Activated naive CD4-positive, alpha-beta T cell treated with anti-CD3 and anti-CD28 coated beads, Interleukin-2, amount 50 U/mL, for 16 hours (primary cell): ENCODE measurements at regions not wholly inside any gene's neighbourhood (a gene's known extent, or its start where the extent isn't known, plus 50 kb on each side); places are given as distances from the start of the nearest gene placed in this dataset.
"Not testable (repeated sequence)": the region's sequence is repeated elsewhere in the genome, so short reads cannot be mapped to it uniquely, and the experiment has no call there.

ENCODE experiments used
- DNase-seq: peaks from one replicate; pipeline ENCODE4 v3.0.0-alpha.2; 2020

DNA sequence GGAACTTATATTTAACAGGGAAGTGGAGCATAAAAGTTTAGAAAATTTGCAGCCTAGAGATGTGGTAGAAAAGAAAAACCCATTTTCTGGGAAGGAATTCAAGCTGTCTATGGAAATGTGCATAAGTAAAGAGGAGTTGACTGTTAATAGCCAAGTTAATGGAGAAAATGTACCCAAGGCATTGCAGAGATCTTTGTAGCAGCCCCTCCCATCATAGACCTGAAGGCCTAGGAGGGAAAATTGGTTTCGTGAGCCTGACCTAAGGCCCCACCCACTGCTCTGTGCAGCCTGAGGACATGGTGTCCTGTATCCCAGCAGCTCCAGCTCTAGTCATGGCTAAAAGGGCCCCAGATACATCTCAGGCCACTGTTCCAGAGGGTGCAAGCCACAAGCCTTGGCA lies 772.4 kb upstream of the RIOK2 start:
- no peak for DNase-seq

DNA sequence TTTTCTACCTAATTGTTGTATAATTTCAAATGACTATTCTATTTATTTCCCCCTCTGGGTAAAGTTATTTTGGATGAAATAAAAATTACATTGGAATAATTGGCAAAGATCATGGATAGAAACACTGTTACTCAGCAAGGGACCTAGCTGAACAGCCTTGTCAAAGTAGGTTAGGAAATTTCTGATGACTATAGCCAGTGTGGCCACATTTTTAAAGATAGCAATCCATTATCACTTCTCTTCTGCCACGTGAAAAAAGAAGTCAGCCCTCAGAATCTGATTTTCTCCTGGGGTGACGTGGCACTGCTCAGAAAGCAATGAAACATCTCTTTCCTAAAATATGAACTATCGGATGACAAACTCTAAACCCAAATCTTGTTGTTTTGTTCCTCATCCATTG lies 784.2 kb upstream of the RIOK2 start:
- DNase-seq = no peak

- DNase-seq = no peak
Observed at GRCh38 chr5:97968346-97968745, 785.3 kb upstream of the RIOK2 start.

DNA sequence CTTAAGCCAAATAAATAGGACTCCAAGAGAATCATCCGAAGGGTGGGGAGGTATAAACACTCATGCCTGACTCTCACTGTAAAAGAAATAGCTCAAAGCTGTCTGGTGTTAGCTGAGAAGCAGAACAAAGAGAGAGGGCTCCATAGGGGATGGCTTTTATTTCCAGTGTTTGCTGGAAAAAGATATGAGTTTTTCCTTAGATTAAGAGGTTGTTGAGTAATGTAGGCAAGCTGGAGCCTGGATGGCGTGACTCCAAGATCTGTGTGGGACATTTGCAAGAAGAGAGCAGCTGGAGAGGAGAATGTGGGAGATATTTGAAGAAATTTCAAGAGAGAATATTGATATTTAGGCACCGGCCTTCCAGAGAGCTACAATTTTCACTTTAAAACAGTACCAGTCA lies 793.7 kb upstream of the RGMB start:
- DNase-seq = no peak

DNA sequence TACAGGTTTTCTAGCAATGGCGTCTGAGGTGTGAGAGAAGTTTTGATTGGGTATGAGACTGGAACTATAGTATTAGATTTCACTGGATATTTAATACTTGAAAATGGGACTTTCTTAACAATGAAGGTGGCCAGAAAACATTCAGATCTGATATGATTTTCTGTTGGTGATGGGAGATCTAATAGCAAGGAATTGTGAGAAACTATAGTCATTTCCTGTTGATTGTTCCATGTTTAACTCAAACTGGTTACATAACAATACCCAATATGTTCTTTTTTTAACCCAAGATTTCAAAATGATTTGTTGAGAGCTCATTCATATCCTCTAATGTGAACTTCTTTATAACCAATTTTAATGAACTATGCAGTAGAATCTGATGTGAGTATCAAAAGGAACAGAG lies 793.2 kb upstream of the RGMB start:
- no peak for DNase-seq

GRCh38 chr5:97986069-97986468 lies 787.4 kb upstream of the RGMB start:
- DNase-seq = no peak

GRCh38 chr5:97991236-97991635 lies 782.2 kb upstream of the RGMB start:
- no peak for DNase-seq

GRCh38 chr5:97998941-97999340 lies 774.5 kb upstream of the RGMB start:
- no peak for DNase-seq

- DNase-seq = no peak
Observed at GRCh38 chr5:98004463-98004862, 769.0 kb upstream of the RGMB start.

DNA sequence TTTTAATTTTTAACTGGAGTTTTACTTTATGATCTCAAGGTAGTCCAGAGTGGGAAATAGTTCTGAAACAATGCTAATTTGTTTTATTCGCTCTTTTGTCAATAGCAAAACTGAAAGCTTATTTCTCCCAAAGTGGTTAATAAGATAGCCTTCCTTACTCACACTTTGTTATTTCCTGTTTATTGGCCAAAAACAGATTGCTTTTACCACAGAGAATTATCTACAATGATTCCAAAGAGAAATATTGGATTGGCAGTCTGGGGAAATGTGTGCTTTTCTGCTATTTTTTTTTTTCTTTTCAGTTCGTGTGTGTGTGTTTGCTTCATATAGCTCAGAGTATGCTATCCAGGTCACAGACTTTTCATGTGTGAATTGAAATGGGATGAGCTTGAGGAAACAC lies 756.7 kb upstream of the RGMB start:
- DNase-seq = no peak

GRCh38 chr5:98030273-98030672 lies 743.2 kb upstream of the RGMB start:
- DNase-seq = not testable (repeated sequence)

GRCh38 chr5:98031036-98031435 lies 742.4 kb upstream of the RGMB start:
- DNase-seq = not testable (repeated sequence)

DNA sequence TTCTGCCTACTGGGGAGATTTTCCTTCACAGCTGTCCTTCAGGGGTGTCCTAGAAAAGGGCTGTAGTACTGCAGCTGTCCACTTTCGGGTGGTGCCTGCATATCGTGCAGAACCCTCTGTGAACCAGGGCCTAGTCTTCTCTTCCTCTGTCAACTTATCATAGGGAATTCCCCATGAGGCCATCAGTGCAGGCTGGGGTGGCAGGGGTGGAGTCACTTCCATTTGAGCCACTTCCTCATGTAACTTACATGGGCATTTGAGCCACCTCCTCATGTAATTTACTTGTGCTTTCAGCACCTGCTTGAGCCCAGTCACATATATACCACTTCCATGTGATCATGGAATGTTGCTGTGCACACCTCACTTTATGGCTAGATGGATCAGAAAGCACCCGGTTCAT lies 742.0 kb upstream of the RGMB start:
- no peak for DNase-seq

DNA sequence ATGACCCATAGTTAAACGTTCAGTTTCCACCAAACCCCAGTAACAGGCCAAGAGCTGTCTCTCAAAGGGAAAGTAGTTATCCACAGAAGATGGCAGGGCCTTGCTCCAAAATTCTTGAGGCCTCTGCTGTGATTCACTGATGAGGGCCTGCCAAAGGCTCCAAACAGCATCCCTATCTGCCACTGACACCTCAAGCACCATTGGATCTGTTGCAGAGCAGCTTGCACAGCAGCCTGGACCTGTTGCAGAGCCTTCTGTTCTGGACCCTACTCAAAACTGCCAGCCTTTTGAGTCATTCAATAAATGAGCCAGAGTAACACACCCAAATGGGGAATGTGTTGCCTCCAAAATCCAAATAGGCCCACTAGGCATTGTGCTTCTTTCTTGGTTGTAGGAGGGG lies 741.5 kb upstream of the RGMB start:
- DNase-seq = no peak

DNA sequence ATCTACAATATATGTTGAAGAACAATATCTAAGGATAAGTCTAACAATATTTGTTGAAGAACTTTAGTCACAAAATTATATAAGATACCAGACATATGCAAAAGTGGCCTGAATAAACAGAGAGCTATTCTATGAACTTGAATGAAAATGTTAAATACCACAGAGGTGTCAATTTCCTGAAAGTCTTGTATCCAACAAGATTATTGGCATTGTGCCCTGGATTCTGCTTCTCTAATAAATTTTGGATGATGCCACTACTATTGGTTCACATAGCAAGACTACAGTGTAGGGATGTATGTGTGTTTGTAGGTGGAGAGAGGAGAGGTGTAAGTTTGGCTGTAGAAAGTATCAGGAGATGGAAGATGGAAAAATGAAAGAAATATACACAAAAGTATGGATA lies 731.8 kb upstream of the RGMB start:
- DNase-seq = no peak

DNA sequence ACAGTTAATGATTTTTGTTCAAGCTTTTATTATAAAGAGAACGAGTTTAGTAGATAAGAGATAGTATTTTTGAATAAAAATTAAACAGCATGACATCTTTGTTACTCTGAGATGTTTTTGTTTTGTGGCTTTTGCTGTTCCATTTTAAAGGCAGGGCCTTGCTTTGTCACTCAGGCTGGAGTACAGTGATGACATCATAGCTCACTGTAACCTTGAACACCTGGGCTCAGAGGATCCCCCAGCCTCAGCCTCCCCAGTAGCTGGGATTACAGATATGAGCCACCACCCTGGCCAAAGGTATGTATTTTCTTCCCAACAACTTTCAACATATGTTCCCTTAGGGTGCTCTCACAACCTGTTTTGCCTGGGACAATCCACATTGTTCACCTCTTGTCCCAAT lies 730.9 kb upstream of the RGMB start:
- no peak for DNase-seq

GRCh38 chr5:98042961-98043360 lies 730.5 kb upstream of the RGMB start:
- no peak for DNase-seq

DNA sequence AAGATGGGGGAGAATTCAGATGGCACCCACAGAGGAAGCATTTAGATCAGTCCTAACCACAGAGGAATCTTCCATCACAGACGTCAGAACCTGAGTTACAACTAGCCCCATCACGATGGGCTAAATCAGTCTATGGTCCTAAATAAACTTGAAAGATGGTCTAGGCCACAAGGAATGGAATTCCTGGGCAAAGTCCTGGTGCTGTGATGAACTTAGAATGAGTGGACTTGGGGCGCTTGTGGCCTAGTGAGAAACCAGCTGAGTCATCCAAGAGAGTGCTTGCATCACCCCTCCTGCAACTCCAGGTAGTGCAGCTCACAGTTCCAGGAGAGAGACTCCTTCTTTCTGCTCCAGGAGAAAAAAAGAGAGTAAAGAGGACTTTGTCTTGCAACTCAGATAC lies 722.9 kb upstream of the RGMB start:
- no peak for DNase-seq

- DNase-seq = no peak
Observed at GRCh38 chr5:98053170-98053569, 720.3 kb upstream of the RGMB start.

GRCh38 chr5:98060148-98060547 lies 713.3 kb upstream of the RGMB start:
- DNase-seq = no peak

DNA sequence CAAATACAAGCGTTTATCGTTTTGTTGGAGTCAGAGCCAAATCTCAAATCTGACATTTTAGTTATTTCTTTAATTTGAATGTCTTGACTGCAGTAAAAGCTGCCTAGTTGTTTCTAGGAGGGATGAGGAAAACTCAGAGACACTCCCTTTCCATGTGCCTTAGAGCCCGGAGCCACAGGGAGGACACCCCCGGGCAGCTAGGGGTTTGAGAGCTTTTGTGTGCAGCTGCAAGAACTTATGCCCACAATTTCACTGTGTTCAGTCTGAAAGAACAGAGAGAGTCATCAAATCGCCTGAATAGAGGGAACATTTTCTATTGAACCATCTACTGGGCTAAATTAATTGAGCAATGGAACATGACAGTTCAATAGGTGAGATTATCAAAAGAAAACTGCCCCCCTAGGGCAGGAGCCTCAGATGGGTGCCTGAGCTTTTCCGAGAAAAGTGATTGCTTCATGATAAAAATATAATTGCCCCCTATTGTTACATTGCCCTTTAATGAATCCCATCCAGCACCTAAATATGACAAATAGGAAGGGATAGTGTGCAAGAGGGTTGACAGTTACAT lies 709.3 kb upstream of the RGMB start:
- no peak for DNase-seq

GRCh38 chr5:98065261-98065909 lies 708.1 kb upstream of the RGMB start:
- DNase-seq = no peak

DNA sequence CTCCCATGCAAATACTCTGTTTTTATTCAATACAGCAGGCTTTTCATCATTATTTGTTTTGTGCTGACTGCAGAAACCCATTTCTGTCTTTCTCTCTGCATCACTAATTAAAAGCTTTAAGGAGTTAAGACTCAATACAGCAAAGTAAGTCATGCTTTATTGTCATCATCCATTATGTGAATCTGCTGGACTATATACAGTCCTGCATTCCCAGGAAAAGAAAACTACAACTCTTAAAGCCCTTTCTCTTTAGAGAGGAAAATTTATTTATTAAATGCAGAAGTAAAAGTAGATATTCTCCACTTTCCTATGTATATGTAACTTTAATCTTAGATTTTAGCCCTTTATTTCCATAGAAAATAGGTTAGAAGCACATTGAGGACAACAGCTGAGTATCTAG lies 706.6 kb upstream of the RGMB start:
- DNase-seq = no peak

DNA sequence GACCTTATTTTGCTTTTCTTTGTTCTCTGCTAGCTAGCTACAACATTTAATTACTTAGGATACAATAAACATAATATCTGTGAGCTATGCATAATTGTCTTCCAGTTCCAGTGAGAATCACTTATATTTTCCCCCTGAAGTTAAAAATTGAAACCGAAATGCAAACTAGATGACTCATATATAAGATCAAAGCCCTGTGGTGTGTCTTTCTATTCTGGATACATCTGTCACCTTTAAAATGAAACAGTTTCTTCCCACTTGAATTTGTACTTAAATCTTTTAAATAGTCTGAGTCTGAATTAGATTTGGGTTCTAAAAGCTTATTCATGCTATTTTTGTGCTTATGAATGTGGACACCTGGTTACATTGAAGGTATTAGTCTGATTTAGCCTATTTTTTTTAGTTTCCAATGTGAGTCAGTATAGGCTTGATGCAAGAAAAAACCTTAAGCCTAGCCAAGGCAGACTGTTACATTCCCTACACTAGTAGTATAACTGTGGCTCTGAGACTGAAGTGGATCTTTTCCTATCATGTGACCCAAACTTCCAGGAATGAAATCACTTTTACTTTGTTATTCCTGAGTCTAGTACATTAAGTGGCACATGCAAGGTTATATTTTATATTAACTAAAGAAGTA lies 703.5 kb upstream of the RGMB start:
- DNase-seq = no peak

DNA sequence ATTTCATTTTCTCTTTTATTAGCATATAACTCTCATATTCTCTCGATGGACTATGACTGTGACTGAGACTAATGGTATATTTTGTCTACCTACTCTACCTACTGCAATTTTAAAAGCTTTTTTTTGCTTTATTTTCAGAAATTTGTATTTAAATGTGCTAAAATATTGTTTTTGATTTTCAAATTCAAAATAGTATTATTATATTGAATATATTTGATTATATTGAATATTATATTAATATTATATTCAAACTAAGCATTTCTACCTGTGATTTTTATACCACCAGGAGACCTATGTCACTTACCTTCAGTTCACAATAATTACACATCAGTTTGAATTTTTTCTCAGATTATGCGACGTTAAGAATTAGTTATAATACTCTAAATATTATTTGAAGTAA lies 700.5 kb upstream of the RGMB start:
- DNase-seq = no peak
